ENCODE measurements at regions not wholly inside any gene's neighbourhood (a gene's known extent, or its start where the extent isn't known, plus 50 kb on each side); places are given as distances from the start of the nearest gene placed in this dataset.

- TF ChIP-seq CTCF (optimal IDR thresholded peaks at IDR 0.05 in 1 of 3, IDR thresholded peaks at IDR 0.05 in 1 of 3, conservative IDR thresholded peaks at IDR 0.05 in 1 of 3; ENCODE audit: extremely low read depth in 1 of 3, insufficient read depth in 2 of 3, low read length in 3 of 3), result no peak
- no peak for TF ChIP-seq EZH2 (IDR thresholded peaks at IDR 0.05; ENCODE audit: low read length)
- FAIRE-seq, result no peak
Observed at GRCh38 chr1:65036570-65037051, 70.3 kb upstream of the JAK1 start.

GRCh38 chr1:65039066-65039465 is 72.7 kb upstream of the JAK1 start:
- no peak for FAIRE-seq
- no peak overlapping the region for H2AFZ ChIP-seq (ENCODE audit: control insufficient read depth, low read length)
- no peak overlapping the region for H3K4me3 ChIP-seq (ENCODE audit: control insufficient read depth in 2 of 3, extremely low read depth in 1 of 3, insufficient read depth in 2 of 3, low read depth in 1 of 3, low read length in 3 of 3)
- no peaks in the 10 kb centered on the region for H3K27me3 ChIP-seq (ENCODE audit: control insufficient read depth, extremely low read depth, insufficient read depth, low read length)
- no peaks in the 10 kb centered on the region for H3K9me1 ChIP-seq (ENCODE audit: control insufficient read depth, extremely low read depth, insufficient read depth, low read length)
- dilution Hi-C loops (cut with MboI; ENCODE audit: extremely low pct_ligation_motif_present, low sequenced_read_pairs), result no loop called here
- no peaks in the 10 kb centered on the region for H3K4me1 ChIP-seq (ENCODE audit: control insufficient read depth, extremely low read depth, insufficient read depth, low read length)
- no peaks in the 10 kb centered on the region for H3K79me2 ChIP-seq (ENCODE audit: control insufficient read depth, insufficient read depth, low read length)
- no peak overlapping the region for H3K9ac ChIP-seq (ENCODE audit: control insufficient read depth, extremely low read depth, insufficient read depth, low read length)
- H3K4me2 ChIP-seq (ENCODE audit: control insufficient read depth, extremely low read depth, insufficient read depth, low read depth, low read length), result no peak overlapping the region
- no peaks in the 10 kb centered on the region for H3K9me3 ChIP-seq (ENCODE audit: control insufficient read depth, low read depth, low read length)
- H3K27ac ChIP-seq (ENCODE audit: control insufficient read depth, insufficient read depth, low read length), result no peak overlapping the region
- TF ChIP-seq EZH2 (IDR thresholded peaks at IDR 0.05; ENCODE audit: low read length) (no peak), CTCF (optimal IDR thresholded peaks at IDR 0.05 in 1 of 3, IDR thresholded peaks at IDR 0.05 in 1 of 3, conservative IDR thresholded peaks at IDR 0.05 in 1 of 3; ENCODE audit: extremely low read depth in 1 of 3, insufficient read depth in 2 of 3, low read length in 3 of 3) (no peak)
- H3K36me3 ChIP-seq (ENCODE audit: control insufficient read depth in 2 of 2, extremely low read depth in 1 of 2, insufficient read depth in 2 of 2, low read length in 2 of 2), result no peaks in the 10 kb centered on the region
- no peaks in the 10 kb centered on the region for H4K20me1 ChIP-seq (ENCODE audit: control insufficient read depth, extremely low read depth, insufficient read depth, low read length)
- no peak for DNase-seq (ENCODE audit: low read depth, low spot score)

More at GRCh38 chr1:65036570-65037051, 70.3 kb upstream of the JAK1 start:
- Histone ChIP-seq H3K4me1 (ENCODE audit: control insufficient read depth, extremely low read depth, insufficient read depth, low read length) (no peaks in the 10 kb centered on the region), H2AFZ (ENCODE audit: control insufficient read depth, low read length) (no peak overlapping the region), H3K27ac (ENCODE audit: control insufficient read depth, insufficient read depth, low read length) (no peak overlapping the region), H3K9me1 (ENCODE audit: control insufficient read depth, extremely low read depth, insufficient read depth, low read length) (no peaks in the 10 kb centered on the region), H3K36me3 (ENCODE audit: control insufficient read depth in 2 of 2, extremely low read depth in 1 of 2, insufficient read depth in 2 of 2, low read length in 2 of 2) (no peaks in the 10 kb centered on the region), H3K27me3 (ENCODE audit: control insufficient read depth, extremely low read depth, insufficient read depth, low read length) (no peaks in the 10 kb centered on the region), H3K79me2 (ENCODE audit: control insufficient read depth, insufficient read depth, low read length) (no peaks in the 10 kb centered on the region), H3K4me3 (ENCODE audit: control insufficient read depth in 2 of 3, extremely low read depth in 1 of 3, insufficient read depth in 2 of 3, low read depth in 1 of 3, low read length in 3 of 3) (no peak overlapping the region), H3K9ac (ENCODE audit: control insufficient read depth, extremely low read depth, insufficient read depth, low read length) (no peak overlapping the region), H3K4me2 (ENCODE audit: control insufficient read depth, extremely low read depth, insufficient read depth, low read depth, low read length) (no peak overlapping the region), H4K20me1 (ENCODE audit: control insufficient read depth, extremely low read depth, insufficient read depth, low read length) (no peaks in the 10 kb centered on the region), H3K9me3 (ENCODE audit: control insufficient read depth, low read depth, low read length) (no peaks in the 10 kb centered on the region)
- dilution Hi-C loops (cut with MboI; ENCODE audit: extremely low pct_ligation_motif_present, low sequenced_read_pairs), result no loop called here
- no peak for DNase-seq (ENCODE audit: low read depth, low spot score)

Measured in keratinocyte (primary cell).